IPS-20b (cell line): ENCODE measurements at regions not wholly inside any gene's neighbourhood (a gene's known extent, or its start where the extent isn't known, plus 50 kb on each side); places are given as distances from the start of the nearest gene placed in this dataset.

Experiments
- H3K27ac ChIP-seq: one replicate; pipeline ENCODE4 v1.5.1; 2013; ENCODE audit warnings: low read length
- H3K27me3 ChIP-seq: 2 replicates; pipeline ENCODE4 v1.6.1; 2013; ENCODE audit warnings: mild to moderate bottlenecking, low read length, inconsistent platforms; ENCODE audit not compliant: insufficient read depth
- H3K36me3 ChIP-seq: 2 replicates; pipeline ENCODE4 v1.6.1; 2013; ENCODE audit warnings: low read depth, mild to moderate bottlenecking, inconsistent platforms, low read length, moderate library complexity; ENCODE audit not compliant: insufficient read depth
- H3K4me1 ChIP-seq: 2 replicates; pipeline ENCODE4 v1.6.1; 2013; ENCODE audit warnings: mild to moderate bottlenecking, control low read depth, inconsistent platforms, low read length, moderate library complexity; ENCODE audit not compliant: insufficient read depth
- H3K4me3 ChIP-seq: 2 replicates; pipeline ENCODE4 v1.5.1; 2013; ENCODE audit warnings: mild to moderate bottlenecking, low read length, inconsistent platforms
- H3K9ac ChIP-seq: 2 replicates; pipeline ENCODE4 v1.6.1; 2013; ENCODE audit warnings: low read depth, mild to moderate bottlenecking, inconsistent platforms, low read length, moderate library complexity
- H3K9me3 ChIP-seq: 2 replicates; pipeline ENCODE4 v1.6.1; 2013; ENCODE audit warnings: mild to moderate bottlenecking, low read depth, low read length, inconsistent platforms; ENCODE audit not compliant: insufficient read depth

- Histone ChIP-seq H3K4me1 (peaks cover 3% of the 10 kb centered on the region; the same call in 1 of the 2 replicates), H3K9me3 (no peaks in the 10 kb centered on the region), H3K27me3 (no peaks in the 10 kb centered on the region), H3K27ac (no peak overlapping the region), H3K36me3 (no peaks in the 10 kb centered on the region), H3K4me3 (no peak overlapping the region), H3K9ac (no peak overlapping the region)
Measured at GRCh38 chr22:27409299-27409698, 392.3 kb downstream of the MN1 start.

- no peak overlapping the region for H3K4me3 ChIP-seq
- no peaks in the 10 kb centered on the region for H3K36me3 ChIP-seq
- no peak overlapping the region for H3K9ac ChIP-seq
- H3K27me3 ChIP-seq, result no peaks in the 10 kb centered on the region
- no peak overlapping the region for H3K27ac ChIP-seq
- H3K4me1 ChIP-seq, result peaks cover 16% of the 10 kb centered on the region
- H3K9me3 ChIP-seq, result no peaks in the 10 kb centered on the region
Measured at GRCh38 chr22:27412866-27413445, 388.6 kb downstream of the MN1 start.

GRCh38 chr22:27413702-27414101, 387.9 kb downstream of the MN1 start:
- Histone ChIP-seq H3K27ac (no peak overlapping the region), H3K27me3 (no peaks in the 10 kb centered on the region), H3K9me3 (no peaks in the 10 kb centered on the region), H3K36me3 (no peaks in the 10 kb centered on the region), H3K4me3 (no peak overlapping the region), H3K4me1 (peaks cover 17% of the 10 kb centered on the region), H3K9ac (no peak overlapping the region)

- Histone ChIP-seq H3K27me3 (no peaks in the 10 kb centered on the region), H3K9me3 (no peaks in the 10 kb centered on the region), H3K27ac (no peak overlapping the region), H3K4me3 (no peak overlapping the region), H3K36me3 (no peaks in the 10 kb centered on the region), H3K9ac (peak overlapping the region; percentile 18; the same call in 1 of the 2 replicates), H3K4me1 (peaks cover 17% of the 10 kb centered on the region)
Measured at GRCh38 chr22:27416511-27417420, 384.8 kb downstream of the MN1 start.

- no peaks in the 10 kb centered on the region for H3K27me3 ChIP-seq
- no peak overlapping the region for H3K27ac ChIP-seq
- H3K4me3 ChIP-seq, result no peak overlapping the region
- no peaks in the 10 kb centered on the region for H3K9me3 ChIP-seq
- no peaks in the 10 kb centered on the region for H3K36me3 ChIP-seq
- H3K9ac ChIP-seq, result no peak overlapping the region; the same call in 1 of the 2 replicates
- H3K4me1 ChIP-seq, result peaks cover 17% of the 10 kb centered on the region
Measured at GRCh38 chr22:27417421-27417814, 384.1 kb downstream of the MN1 start.

GRCh38 chr22:27418261-27418660, 383.3 kb downstream of the MN1 start:
- H3K27me3 ChIP-seq, result no peaks in the 10 kb centered on the region
- peaks cover 17% of the 10 kb centered on the region for H3K4me1 ChIP-seq
- H3K9ac ChIP-seq, result no peak overlapping the region
- H3K9me3 ChIP-seq, result no peaks in the 10 kb centered on the region
- H3K4me3 ChIP-seq, result no peak overlapping the region
- H3K36me3 ChIP-seq, result no peaks in the 10 kb centered on the region
- H3K27ac ChIP-seq, result no peak overlapping the region

- Histone ChIP-seq H3K9me3 (no peaks in the 10 kb centered on the region), H3K27me3 (no peaks in the 10 kb centered on the region), H3K4me1 (peaks cover 17% of the 10 kb centered on the region), H3K9ac (no peak overlapping the region), H3K36me3 (no peaks in the 10 kb centered on the region), H3K27ac (no peak overlapping the region), H3K4me3 (no peak overlapping the region)
Measured at GRCh38 chr22:27419473-27419872, 382.1 kb downstream of the MN1 start.

- H3K27ac ChIP-seq, result no peak overlapping the region
- H3K4me3 ChIP-seq, result no peak overlapping the region
- no peak overlapping the region for H3K9ac ChIP-seq
- no peaks in the 10 kb centered on the region for H3K36me3 ChIP-seq
- H3K4me1 ChIP-seq, result peaks cover 14% of the 10 kb centered on the region
- H3K9me3 ChIP-seq, result no peaks in the 10 kb centered on the region
- H3K27me3 ChIP-seq, result no peaks in the 10 kb centered on the region
Measured at GRCh38 chr22:27420195-27420816, 381.2 kb downstream of the MN1 start.

GRCh38 chr22:27420817-27421361, 380.7 kb downstream of the MN1 start:
- no peaks in the 10 kb centered on the region for H3K36me3 ChIP-seq
- H3K4me3 ChIP-seq, result no peak overlapping the region
- no peaks in the 10 kb centered on the region for H3K9me3 ChIP-seq
- peaks cover 11% of the 10 kb centered on the region for H3K4me1 ChIP-seq
- H3K9ac ChIP-seq, result no peak overlapping the region
- H3K27ac ChIP-seq, result no peak overlapping the region
- no peaks in the 10 kb centered on the region for H3K27me3 ChIP-seq

- Histone ChIP-seq H3K27ac (no peak overlapping the region), H3K9ac (no peak overlapping the region), H3K27me3 (no peaks in the 10 kb centered on the region), H3K9me3 (no peaks in the 10 kb centered on the region), H3K4me3 (no peak overlapping the region), H3K36me3 (no peaks in the 10 kb centered on the region), H3K4me1 (peaks cover 6% of the 10 kb centered on the region; the same call in 1 of the 2 replicates)
Measured at GRCh38 chr22:27422442-27422841, 379.1 kb downstream of the MN1 start.

- H3K4me3 ChIP-seq, result no peak overlapping the region
- H3K9me3 ChIP-seq, result no peaks in the 10 kb centered on the region
- no peak overlapping the region for H3K27ac ChIP-seq
- H3K4me1 ChIP-seq, result no peaks in the 10 kb centered on the region
- H3K9ac ChIP-seq, result no peak overlapping the region
- no peaks in the 10 kb centered on the region for H3K36me3 ChIP-seq
- no peaks in the 10 kb centered on the region for H3K27me3 ChIP-seq
Measured at GRCh38 chr22:27424319-27424718, 377.2 kb downstream of the MN1 start.
